DOHH2 (cell line): ENCODE measurements at regions not wholly inside any gene's neighbourhood (a gene's known extent, or its start where the extent isn't known, plus 50 kb on each side); places are given as distances from the start of the nearest gene placed in this dataset.

Source experiments
- H3F3A ChIP-seq: fragments of 200-600 bp; sonication (generic), shearing (Covaris generic); 2 replicates; pipeline ENCODE4 v1.6.0; 2016; ENCODE audit warnings: antibody characterized with exemption, mild to moderate bottlenecking; ENCODE audit not compliant: control insufficient read depth, insufficient read depth
- H3K27ac ChIP-seq: fragments of 200-600 bp; sonication (generic); 2 replicates; pipeline ENCODE4 v1.5.1; 2014; ENCODE audit warnings: low read depth, mild to moderate bottlenecking, low read length, moderate library complexity
- H3K27me3 ChIP-seq: fragments of 200-600 bp; sonication (generic); 2 replicates; pipeline ENCODE4 v1.6.1; 2014; ENCODE audit warnings: mild to moderate bottlenecking, low read length, mixed read lengths; ENCODE audit not compliant: control insufficient read depth
- H3K36me3 ChIP-seq: fragments of 200-600 bp; sonication (generic); 2 replicates; pipeline ENCODE4 v1.6.1; 2014; ENCODE audit warnings: mild to moderate bottlenecking, low read length, moderate library complexity, mixed read lengths; ENCODE audit not compliant: control insufficient read depth
- H3K4me1 ChIP-seq: fragments of 200-600 bp; sonication (generic); 2 replicates; pipeline ENCODE4 v1.6.1; 2014; ENCODE audit warnings: mild to moderate bottlenecking, low read length, mixed read lengths; ENCODE audit not compliant: control insufficient read depth
- H3K4me2 ChIP-seq: fragments of 200-600 bp; sonication (generic); 2 replicates; pipeline ENCODE4 v1.6.0; 2014; ENCODE audit warnings: mild to moderate bottlenecking, low read length, moderate library complexity
- H3K4me3 ChIP-seq: fragments of 200-600 bp; sonication (generic); 2 replicates; pipeline ENCODE4 v1.5.1; 2014; ENCODE audit warnings: mild to moderate bottlenecking, low read length, mixed read lengths
- H3K79me2 ChIP-seq: fragments of 200-600 bp; sonication (generic); 2 replicates; pipeline ENCODE4 v1.6.1; 2014; ENCODE audit warnings: mild to moderate bottlenecking, low read length, mixed read lengths; ENCODE audit not compliant: control insufficient read depth
- H3K9me2 ChIP-seq: fragments of 200-600 bp; sonication (generic); replicated peaks from 2 replicates; pipeline ENCODE4 v1.6.1; 2014; ENCODE audit warnings: mild to moderate bottlenecking, low read length, mixed read lengths; ENCODE audit not compliant: control insufficient read depth
- H3K9me3 ChIP-seq: fragments of 200-600 bp; sonication (generic); 2 replicates; pipeline ENCODE4 v1.6.1; 2014; ENCODE audit warnings: antibody characterized with exemption, low read length, mixed read lengths; ENCODE audit not compliant: control insufficient read depth, insufficient read depth
- H4K20me1 ChIP-seq: fragments of 200-600 bp; sonication (generic); 2 replicates; pipeline ENCODE4 v1.6.0; 2014; ENCODE audit warnings: low read depth, mild to moderate bottlenecking, antibody characterized with exemption, low read length, moderate library complexity; ENCODE audit not compliant: control insufficient read depth, insufficient read depth
- CTCF ChIP-seq: fragments of 200-600 bp; sonication (generic); IDR thresholded peaks from one replicate; pipeline ENCODE4 v1.5.1; 2014; ENCODE audit warnings: antibody characterized with exemption, mild to moderate bottlenecking, low read depth, low read length; ENCODE audit not compliant: poor library complexity, severe bottlenecking
- EZH2phosphoT487 ChIP-seq: fragments of 200-600 bp; sonication (generic); IDR thresholded peaks from 2 replicates; pipeline ENCODE4 v1.6.1; 2017; ENCODE audit warnings: borderline replicate concordance, mild to moderate bottlenecking, antibody characterized with exemption, low read length, moderate library complexity, mixed read lengths

- H3K4me3 ChIP-seq, result no peak overlapping the region
- no peaks in the 10 kb centered on the region for H3F3A ChIP-seq
- H3K9me3 ChIP-seq, result no peaks in the 10 kb centered on the region
- H3K4me2 ChIP-seq, result no peak overlapping the region
- TF ChIP-seq CTCF (no peak), EZH2phosphoT487 (no peak)
- H3K4me1 ChIP-seq, result no peaks in the 10 kb centered on the region
- no peaks in the 10 kb centered on the region for H3K9me2 ChIP-seq
- no peaks in the 10 kb centered on the region; the same call in 1 of the 2 replicates for H3K27me3 ChIP-seq
- H4K20me1 ChIP-seq, result no peaks in the 10 kb centered on the region
- no peak overlapping the region for H3K27ac ChIP-seq
- H3K79me2 ChIP-seq, result no peaks in the 10 kb centered on the region
- no peaks in the 10 kb centered on the region for H3K36me3 ChIP-seq
Measured at GRCh38 chr4:111997785-111998184, 147.5 kb upstream of the FAM241A start.

GRCh38 chr4:111999801-112000200 is 145.5 kb upstream of the FAM241A start:
- Histone ChIP-seq H3K4me1 (no peaks in the 10 kb centered on the region), H3K36me3 (no peaks in the 10 kb centered on the region), H3F3A (no peaks in the 10 kb centered on the region), H3K4me2 (no peak overlapping the region), H3K27me3 (peaks cover under 1% of the 10 kb centered on the region; the same call in 1 of the 2 replicates), H4K20me1 (no peaks in the 10 kb centered on the region), H3K4me3 (no peak overlapping the region), H3K27ac (no peak overlapping the region), H3K9me3 (no peaks in the 10 kb centered on the region), H3K9me2 (no peaks in the 10 kb centered on the region), H3K79me2 (no peaks in the 10 kb centered on the region)
- no peak for TF ChIP-seq CTCF
- TF ChIP-seq EZH2phosphoT487, result no peak

GRCh38 chr4:112001041-112001440 is 144.2 kb upstream of the FAM241A start:
- Histone ChIP-seq H4K20me1 (no peaks in the 10 kb centered on the region), H3K9me2 (no peaks in the 10 kb centered on the region), H3K4me1 (no peaks in the 10 kb centered on the region), H3K4me3 (no peak overlapping the region), H3K79me2 (no peaks in the 10 kb centered on the region), H3K27ac (no peak overlapping the region), H3K27me3 (peaks cover 6% of the 10 kb centered on the region), H3K4me2 (no peak overlapping the region), H3K9me3 (no peaks in the 10 kb centered on the region), H3F3A (no peaks in the 10 kb centered on the region), H3K36me3 (no peaks in the 10 kb centered on the region)
- TF ChIP-seq CTCF (no peak), EZH2phosphoT487 (no peak)

GRCh38 chr4:112002248-112002661 is 143.0 kb upstream of the FAM241A start:
- Histone ChIP-seq H3K4me2 (no peak overlapping the region), H3F3A (no peaks in the 10 kb centered on the region), H3K27me3 (peaks cover 6% of the 10 kb centered on the region), H4K20me1 (no peaks in the 10 kb centered on the region), H3K79me2 (no peaks in the 10 kb centered on the region), H3K36me3 (no peaks in the 10 kb centered on the region), H3K4me1 (no peaks in the 10 kb centered on the region), H3K9me2 (no peaks in the 10 kb centered on the region), H3K9me3 (no peaks in the 10 kb centered on the region), H3K4me3 (no peak overlapping the region), H3K27ac (no peak overlapping the region)
- TF ChIP-seq CTCF, result no peak
- no peak for TF ChIP-seq EZH2phosphoT487
